ENCODE measurements at regions not wholly inside any gene's neighbourhood (a gene's known extent, or its start where the extent isn't known, plus 50 kb on each side); places are given as distances from the start of the nearest gene placed in this dataset.

DNA sequence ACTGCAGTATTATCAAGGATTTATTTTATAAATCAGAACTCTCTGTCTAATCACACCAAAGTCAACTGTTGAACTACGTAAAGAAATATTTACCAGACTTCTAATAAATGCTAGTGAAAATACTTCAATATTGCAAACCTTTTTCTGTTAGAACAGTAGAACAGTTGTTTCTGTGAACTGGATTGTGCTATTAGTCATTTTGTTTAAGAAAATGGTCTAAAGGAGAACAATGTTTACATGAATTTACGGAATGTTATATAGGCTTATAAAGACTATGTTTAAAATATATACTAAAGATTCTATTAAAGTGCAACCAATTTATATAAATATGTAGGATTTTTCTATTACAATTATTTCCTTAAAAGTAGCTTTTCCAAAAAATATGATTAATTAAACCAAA is 471.4 kb downstream of the FSCB start:
- H3K36me3 Mint-ChIP-seq (ENCODE audit: low read depth) = peaks cover 18% of the 10 kb centered on the region
- no peak overlapping the region for H2AFZ ChIP-seq
- H3K27me3 Mint-ChIP-seq (ENCODE audit: insufficient read depth, low read depth, poor library complexity) = peaks cover 5% of the 10 kb centered on the region
- no peak overlapping the region for H3K27ac ChIP-seq (ENCODE audit: low read depth)
- H3K4me3 ChIP-seq = no peak overlapping the region
- ATAC-seq (no peak), DNase-seq (ENCODE audit: low spot score) (no peak)
- no peaks in the 10 kb centered on the region for H3K79me2 ChIP-seq (replicated peaks; ENCODE audit: insufficient read depth)
- no peaks in the 10 kb centered on the region for H3K36me3 ChIP-seq (ENCODE audit: insufficient read depth)
- H3K27ac Mint-ChIP-seq = no peak overlapping the region
- no peak overlapping the region for H3K4me2 ChIP-seq
- peaks cover 11% of the 10 kb centered on the region; the same call in 1 of the 2 replicates for H3K9me2 ChIP-seq (ENCODE audit: insufficient read depth)
- H3K4me3 Mint-ChIP-seq = no peak overlapping the region
- TF ChIP-seq, protein P1, sequence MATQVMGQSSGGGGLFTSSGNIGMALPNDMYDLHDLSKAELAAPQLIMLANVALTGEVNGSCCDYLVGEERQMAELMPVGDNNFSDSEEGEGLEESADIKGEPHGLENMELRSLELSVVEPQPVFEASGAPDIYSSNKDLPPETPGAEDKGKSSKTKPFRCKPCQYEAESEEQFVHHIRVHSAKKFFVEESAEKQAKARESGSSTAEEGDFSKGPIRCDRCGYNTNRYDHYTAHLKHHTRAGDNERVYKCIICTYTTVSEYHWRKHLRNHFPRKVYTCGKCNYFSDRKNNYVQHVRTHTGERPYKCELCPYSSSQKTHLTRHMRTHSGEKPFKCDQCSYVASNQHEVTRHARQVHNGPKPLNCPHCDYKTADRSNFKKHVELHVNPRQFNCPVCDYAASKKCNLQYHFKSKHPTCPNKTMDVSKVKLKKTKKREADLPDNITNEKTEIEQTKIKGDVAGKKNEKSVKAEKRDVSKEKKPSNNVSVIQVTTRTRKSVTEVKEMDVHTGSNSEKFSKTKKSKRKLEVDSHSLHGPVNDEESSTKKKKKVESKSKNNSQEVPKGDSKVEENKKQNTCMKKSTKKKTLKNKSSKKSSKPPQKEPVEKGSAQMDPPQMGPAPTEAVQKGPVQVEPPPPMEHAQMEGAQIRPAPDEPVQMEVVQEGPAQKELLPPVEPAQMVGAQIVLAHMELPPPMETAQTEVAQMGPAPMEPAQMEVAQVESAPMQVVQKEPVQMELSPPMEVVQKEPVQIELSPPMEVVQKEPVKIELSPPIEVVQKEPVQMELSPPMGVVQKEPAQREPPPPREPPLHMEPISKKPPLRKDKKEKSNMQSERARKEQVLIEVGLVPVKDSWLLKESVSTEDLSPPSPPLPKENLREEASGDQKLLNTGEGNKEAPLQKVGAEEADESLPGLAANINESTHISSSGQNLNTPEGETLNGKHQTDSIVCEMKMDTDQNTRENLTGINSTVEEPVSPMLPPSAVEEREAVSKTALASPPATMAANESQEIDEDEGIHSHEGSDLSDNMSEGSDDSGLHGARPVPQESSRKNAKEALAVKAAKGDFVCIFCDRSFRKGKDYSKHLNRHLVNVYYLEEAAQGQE (IDR thresholded peaks at IDR 0.05; ENCODE audit: unreplicated experiment) = no peak
- TF ChIP-seq EZH2 (IDR thresholded peaks at IDR 0.05; ENCODE audit: low read depth, unreplicated experiment) (no peak), JUNB (IDR thresholded peaks at IDR 0.05; ENCODE audit: unreplicated experiment) (no peak), CREB1 (CRISPR knock-in tag; IDR thresholded peaks at IDR 0.05; ENCODE audit: low read depth) (no peak), ZNF331 (CRISPR knock-in tag; IDR thresholded peaks at IDR 0.05; ENCODE audit: low read depth) (no peak), POLR2AphosphoS5 (IDR thresholded peaks at IDR 0.05; ENCODE audit: low read depth) (no peak), ZNF114 (CRISPR knock-in tag; IDR thresholded peaks at IDR 0.05) (no peak), NANOG (IDR thresholded peaks at IDR 0.05; ENCODE audit: borderline replicate concordance) (no peak), EZH2phosphoT487 (IDR thresholded peaks at IDR 0.05; ENCODE audit: unreplicated experiment) (no peak), STAT1 (IDR thresholded peaks at IDR 0.05; ENCODE audit: unreplicated experiment) (no peak)
- TF ChIP-seq, protein P2, sequence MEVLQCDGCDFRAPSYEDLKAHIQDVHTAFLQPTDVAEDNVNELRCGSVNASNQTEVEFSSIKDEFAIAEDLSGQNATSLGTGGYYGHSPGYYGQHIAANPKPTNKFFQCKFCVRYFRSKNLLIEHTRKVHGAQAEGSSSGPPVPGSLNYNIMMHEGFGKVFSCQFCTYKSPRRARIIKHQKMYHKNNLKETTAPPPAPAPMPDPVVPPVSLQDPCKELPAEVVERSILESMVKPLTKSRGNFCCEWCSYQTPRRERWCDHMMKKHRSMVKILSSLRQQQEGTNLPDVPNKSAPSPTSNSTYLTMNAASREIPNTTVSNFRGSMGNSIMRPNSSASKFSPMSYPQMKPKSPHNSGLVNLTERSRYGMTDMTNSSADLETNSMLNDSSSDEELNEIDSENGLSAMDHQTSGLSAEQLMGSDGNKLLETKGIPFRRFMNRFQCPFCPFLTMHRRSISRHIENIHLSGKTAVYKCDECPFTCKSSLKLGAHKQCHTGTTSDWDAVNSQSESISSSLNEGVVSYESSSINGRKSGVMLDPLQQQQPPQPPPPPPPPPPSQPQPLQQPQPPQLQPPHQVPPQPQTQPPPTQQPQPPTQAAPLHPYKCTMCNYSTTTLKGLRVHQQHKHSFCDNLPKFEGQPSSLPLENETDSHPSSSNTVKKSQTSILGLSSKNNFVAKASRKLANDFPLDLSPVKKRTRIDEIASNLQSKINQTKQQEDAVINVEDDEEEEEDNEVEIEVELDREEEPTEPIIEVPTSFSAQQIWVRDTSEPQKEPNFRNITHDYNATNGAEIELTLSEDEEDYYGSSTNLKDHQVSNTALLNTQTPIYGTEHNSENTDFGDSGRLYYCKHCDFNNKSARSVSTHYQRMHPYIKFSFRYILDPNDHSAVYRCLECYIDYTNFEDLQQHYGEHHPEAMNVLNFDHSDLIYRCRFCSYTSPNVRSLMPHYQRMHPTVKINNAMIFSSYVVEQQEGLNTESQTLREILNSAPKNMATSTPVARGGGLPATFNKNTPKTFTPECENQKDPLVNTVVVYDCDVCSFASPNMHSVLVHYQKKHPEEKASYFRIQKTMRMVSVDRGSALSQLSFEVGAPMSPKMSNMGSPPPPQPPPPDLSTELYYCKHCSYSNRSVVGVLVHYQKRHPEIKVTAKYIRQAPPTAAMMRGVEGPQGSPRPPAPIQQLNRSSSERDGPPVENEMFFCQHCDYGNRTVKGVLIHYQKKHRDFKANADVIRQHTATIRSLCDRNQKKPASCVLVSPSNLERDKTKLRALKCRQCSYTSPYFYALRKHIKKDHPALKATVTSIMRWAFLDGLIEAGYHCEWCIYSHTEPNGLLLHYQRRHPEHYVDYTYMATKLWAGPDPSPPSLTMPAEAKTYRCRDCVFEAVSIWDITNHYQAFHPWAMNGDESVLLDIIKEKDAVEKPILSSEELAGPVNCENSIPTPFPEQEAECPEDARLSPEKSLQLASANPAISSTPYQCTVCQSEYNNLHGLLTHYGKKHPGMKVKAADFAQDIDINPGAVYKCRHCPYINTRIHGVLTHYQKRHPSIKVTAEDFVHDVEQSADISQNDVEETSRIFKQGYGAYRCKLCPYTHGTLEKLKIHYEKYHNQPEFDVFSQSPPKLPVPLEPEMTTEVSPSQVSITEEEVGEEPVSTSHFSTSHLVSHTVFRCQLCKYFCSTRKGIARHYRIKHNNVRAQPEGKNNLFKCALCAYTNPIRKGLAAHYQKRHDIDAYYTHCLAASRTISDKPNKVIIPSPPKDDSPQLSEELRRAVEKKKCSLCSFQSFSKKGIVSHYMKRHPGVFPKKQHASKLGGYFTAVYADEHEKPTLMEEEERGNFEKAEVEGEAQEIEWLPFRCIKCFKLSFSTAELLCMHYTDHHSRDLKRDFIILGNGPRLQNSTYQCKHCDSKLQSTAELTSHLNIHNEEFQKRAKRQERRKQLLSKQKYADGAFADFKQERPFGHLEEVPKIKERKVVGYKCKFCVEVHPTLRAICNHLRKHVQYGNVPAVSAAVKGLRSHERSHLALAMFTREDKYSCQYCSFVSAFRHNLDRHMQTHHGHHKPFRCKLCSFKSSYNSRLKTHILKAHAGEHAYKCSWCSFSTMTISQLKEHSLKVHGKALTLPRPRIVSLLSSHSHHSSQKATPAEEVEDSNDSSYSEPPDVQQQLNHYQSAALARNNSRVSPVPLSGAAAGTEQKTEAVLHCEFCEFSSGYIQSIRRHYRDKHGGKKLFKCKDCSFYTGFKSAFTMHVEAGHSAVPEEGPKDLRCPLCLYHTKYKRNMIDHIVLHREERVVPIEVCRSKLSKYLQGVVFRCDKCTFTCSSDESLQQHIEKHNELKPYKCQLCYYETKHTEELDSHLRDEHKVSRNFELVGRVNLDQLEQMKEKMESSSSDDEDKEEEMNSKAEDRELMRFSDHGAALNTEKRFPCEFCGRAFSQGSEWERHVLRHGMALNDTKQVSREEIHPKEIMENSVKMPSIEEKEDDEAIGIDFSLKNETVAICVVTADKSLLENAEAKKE (CRISPR knock-in tag; IDR thresholded peaks at IDR 0.05) = no peak
- TF ChIP-seq, protein P3, sequence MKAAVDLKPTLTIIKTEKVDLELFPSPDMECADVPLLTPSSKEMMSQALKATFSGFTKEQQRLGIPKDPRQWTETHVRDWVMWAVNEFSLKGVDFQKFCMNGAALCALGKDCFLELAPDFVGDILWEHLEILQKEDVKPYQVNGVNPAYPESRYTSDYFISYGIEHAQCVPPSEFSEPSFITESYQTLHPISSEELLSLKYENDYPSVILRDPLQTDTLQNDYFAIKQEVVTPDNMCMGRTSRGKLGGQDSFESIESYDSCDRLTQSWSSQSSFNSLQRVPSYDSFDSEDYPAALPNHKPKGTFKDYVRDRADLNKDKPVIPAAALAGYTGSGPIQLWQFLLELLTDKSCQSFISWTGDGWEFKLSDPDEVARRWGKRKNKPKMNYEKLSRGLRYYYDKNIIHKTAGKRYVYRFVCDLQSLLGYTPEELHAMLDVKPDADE (IDR thresholded peaks at IDR 0.05) = no peak
- TF ChIP-seq, protein P4, sequence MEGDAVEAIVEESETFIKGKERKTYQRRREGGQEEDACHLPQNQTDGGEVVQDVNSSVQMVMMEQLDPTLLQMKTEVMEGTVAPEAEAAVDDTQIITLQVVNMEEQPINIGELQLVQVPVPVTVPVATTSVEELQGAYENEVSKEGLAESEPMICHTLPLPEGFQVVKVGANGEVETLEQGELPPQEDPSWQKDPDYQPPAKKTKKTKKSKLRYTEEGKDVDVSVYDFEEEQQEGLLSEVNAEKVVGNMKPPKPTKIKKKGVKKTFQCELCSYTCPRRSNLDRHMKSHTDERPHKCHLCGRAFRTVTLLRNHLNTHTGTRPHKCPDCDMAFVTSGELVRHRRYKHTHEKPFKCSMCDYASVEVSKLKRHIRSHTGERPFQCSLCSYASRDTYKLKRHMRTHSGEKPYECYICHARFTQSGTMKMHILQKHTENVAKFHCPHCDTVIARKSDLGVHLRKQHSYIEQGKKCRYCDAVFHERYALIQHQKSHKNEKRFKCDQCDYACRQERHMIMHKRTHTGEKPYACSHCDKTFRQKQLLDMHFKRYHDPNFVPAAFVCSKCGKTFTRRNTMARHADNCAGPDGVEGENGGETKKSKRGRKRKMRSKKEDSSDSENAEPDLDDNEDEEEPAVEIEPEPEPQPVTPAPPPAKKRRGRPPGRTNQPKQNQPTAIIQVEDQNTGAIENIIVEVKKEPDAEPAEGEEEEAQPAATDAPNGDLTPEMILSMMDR (conservative IDR thresholded peaks at IDR 0.05; ENCODE audit: low read depth in 2 of 2) = no peak
- no peaks in the 10 kb centered on the region for H4K20me1 ChIP-seq (replicated peaks; ENCODE audit: insufficient read depth)
- H3K27me3 ChIP-seq (ENCODE audit: insufficient read depth) = no peaks in the 10 kb centered on the region
- H3K9me3 Mint-ChIP-seq = peaks cover 27% of the 10 kb centered on the region
- H3K4me1 ChIP-seq (ENCODE audit: insufficient read depth) = no peaks in the 10 kb centered on the region; the same call in 1 of the 2 replicates
- no peaks in the 10 kb centered on the region for H3F3A ChIP-seq (replicated peaks; ENCODE audit: low read depth)
- peaks cover 8% of the 10 kb centered on the region for H3K4me1 Mint-ChIP-seq

All from GM23338 (cell line).